MM.1S (cell line): ENCODE measurements at regions not wholly inside any gene's neighbourhood (a gene's known extent, or its start where the extent isn't known, plus 50 kb on each side); places are given as distances from the start of the nearest gene placed in this dataset.

Experiments
- CTCF ChIP-seq: fragments of 300-600 bp; sonication (generic); IDR thresholded peaks from 2 replicates; pipeline ENCODE4 v1.5.1; 2016; ENCODE audit warnings: antibody characterized with exemption, low read length, mixed read lengths
- EZH2phosphoT487 ChIP-seq: fragments of 300-600 bp; sonication (generic); IDR thresholded peaks from 2 replicates; pipeline ENCODE4 v1.6.1; 2018; ENCODE audit warnings: antibody characterized with exemption, low read length

DNA sequence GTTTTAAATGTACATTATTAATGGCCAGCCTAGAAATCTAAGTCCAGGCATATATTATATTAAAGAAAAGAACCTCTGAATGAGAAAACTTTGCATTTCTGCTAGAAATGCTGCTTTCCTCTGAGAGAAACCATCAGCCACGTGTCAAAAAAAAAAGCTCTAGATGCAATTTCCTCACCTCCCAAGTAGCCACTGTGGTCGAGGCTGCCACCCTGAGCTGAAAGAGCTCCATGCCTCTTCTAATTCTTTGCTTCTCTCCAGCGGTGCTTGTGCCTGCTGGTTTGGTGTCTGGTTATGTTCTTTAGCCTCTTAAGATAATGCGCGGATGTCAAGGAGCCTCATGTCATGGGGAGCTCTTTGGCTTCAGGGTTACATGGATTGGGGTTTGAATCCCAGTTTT lies 316.0 kb downstream of the TFAP2C start:
- TF ChIP-seq CTCF (no peak), EZH2phosphoT487 (no peak)
